Neural cell (in vitro differentiated cells): ENCODE measurements at regions not wholly inside any gene's neighbourhood (a gene's known extent, or its start where the extent isn't known, plus 50 kb on each side); places are given as distances from the start of the nearest gene placed in this dataset.

ENCODE experiments used
- H2AFZ ChIP-seq: fragments of 200-600, 300-800 bp; sonication (generic), shearing (Covaris generic); 2 replicates; pipeline ENCODE4 v1.6.0; 2014; ENCODE audit warnings: low read depth, mild to moderate bottlenecking, antibody characterized with exemption, low read length, moderate library complexity
- H3F3A ChIP-seq: fragments of 200-600 bp; shearing (Covaris generic); 2 replicates; pipeline ENCODE4 v1.6.1; 2016; ENCODE audit warnings: mild to moderate bottlenecking, moderate library complexity, mixed read lengths, antibody characterized with exemption, low read length; ENCODE audit not compliant: insufficient read depth, poor library complexity, severe bottlenecking
- H3K27ac ChIP-seq: fragments of 200-600, 300-800 bp; sonication (generic), shearing (Covaris generic); 2 replicates; pipeline ENCODE4 v1.5.1; 2014; ENCODE audit warnings: mild to moderate bottlenecking, low read length, moderate library complexity
- H3K27me3 ChIP-seq: fragments of 300-800, 200-600 bp; sonication (generic), shearing (Covaris generic); 2 replicates; pipeline ENCODE4 v1.6.0; 2014; ENCODE audit warnings: mild to moderate bottlenecking, low read depth, low read length, moderate library complexity; ENCODE audit not compliant: insufficient read depth
- H3K36me3 ChIP-seq: fragments of 300-800, 200-600 bp; sonication (generic), shearing (Covaris generic); 2 replicates; pipeline ENCODE4 v1.5.1; 2014; ENCODE audit warnings: mild to moderate bottlenecking, antibody characterized with exemption, low read length, moderate library complexity; ENCODE audit not compliant: insufficient read depth
- H3K4me2 ChIP-seq: fragments of 300-800, 200-600 bp; sonication (generic), shearing (Covaris generic); 2 replicates; pipeline ENCODE4 v1.6.0; 2014; ENCODE audit warnings: mild to moderate bottlenecking, low read length
- H3K4me3 ChIP-seq: fragments of 300-800, 200-600 bp; sonication (generic), shearing (Covaris generic); 2 replicates; pipeline ENCODE4 v1.5.1; 2014; ENCODE audit warnings: mild to moderate bottlenecking, low read length, moderate library complexity
- H3K79me2 ChIP-seq: fragments of 200-600 bp; shearing (Covaris generic); replicated peaks from 2 replicates; pipeline ENCODE4 v1.6.0; 2014; ENCODE audit warnings: mild to moderate bottlenecking, low read length, moderate library complexity; ENCODE audit not compliant: insufficient read depth
- H3K9ac ChIP-seq: fragments of 300-800, 200-600 bp; sonication (generic), shearing (Covaris generic); 2 replicates; pipeline ENCODE4 v1.6.1; 2016; ENCODE audit warnings: mild to moderate bottlenecking, low read length, mixed read lengths
- H3K9me2 ChIP-seq: fragments of 200-600 bp; shearing (Covaris generic); 2 replicates; pipeline ENCODE4 v1.6.1; 2016; ENCODE audit warnings: mild to moderate bottlenecking, low read length, mixed read lengths; ENCODE audit not compliant: insufficient read depth
- H3K9me3 ChIP-seq: fragments of 200-600, 300-800 bp; sonication (generic), shearing (Covaris generic); 2 replicates; pipeline ENCODE4 v1.6.1; 2016; ENCODE audit warnings: mild to moderate bottlenecking, mixed run types, low read length, moderate library complexity, mixed read lengths
- H4K20me1 ChIP-seq: fragments of 200-600 bp; shearing (Covaris generic); 2 replicates; pipeline ENCODE4 v1.6.1; 2016; ENCODE audit warnings: mild to moderate bottlenecking, mixed run types; ENCODE audit not compliant: insufficient read depth
- EP300 ChIP-seq: fragments of 450-650 bp; conservative IDR thresholded peaks from 2 replicates; pipeline ENCODE4 v1.6.1; 2014; ENCODE audit warnings: antibody characterized with exemption, mild to moderate bottlenecking, moderate library complexity; ENCODE audit not compliant: poor library complexity, severe bottlenecking
- EZH2 ChIP-seq: fragments of 200-600, 300-800 bp; shearing (Covaris generic), sonication (generic); IDR thresholded peaks from 2 replicates; pipeline ENCODE4 v1.6.1; 2014; ENCODE audit warnings: antibody characterized with exemption, low read length, borderline replicate concordance, mild to moderate bottlenecking; ENCODE audit not compliant: insufficient read depth, poor library complexity, severe bottlenecking
- MXI1 ChIP-seq: fragments of 450-650 bp; conservative IDR thresholded peaks from 2 replicates; pipeline ENCODE4 v1.6.1; 2014; ENCODE audit warnings: antibody characterized with exemption, mild to moderate bottlenecking; ENCODE audit not compliant: poor library complexity, severe bottlenecking
- POLR2AphosphoS5 ChIP-seq: IDR thresholded peaks from 2 replicates; pipeline ENCODE4 v1.6.1; 2012
- RAD21 ChIP-seq: fragments of 450-650 bp; conservative IDR thresholded peaks from 2 replicates; pipeline ENCODE4 v1.6.1; 2014; ENCODE audit warnings: antibody characterized with exemption, mild to moderate bottlenecking, moderate library complexity
- SMC3 ChIP-seq: fragments of 450-650 bp; conservative IDR thresholded peaks from 2 replicates; pipeline ENCODE4 v1.6.1; 2014; ENCODE audit warnings: antibody characterized with exemption, mild to moderate bottlenecking, moderate library complexity; ENCODE audit not compliant: poor library complexity
- TAF1 ChIP-seq: IDR thresholded peaks from 2 replicates; pipeline ENCODE4 v1.6.1; 2012; ENCODE audit warnings: low read depth
- TF ChIP-seq, protein P1 (sequence below): fragments of 450-650 bp; IDR thresholded peaks from 2 replicates; pipeline ENCODE4 v1.5.1; 2014; ENCODE audit warnings: antibody characterized with exemption, mild to moderate bottlenecking, moderate library complexity; ENCODE audit not compliant: poor library complexity, severe bottlenecking
- TF ChIP-seq, protein P2 (sequence below): IDR thresholded peaks from 2 replicates; pipeline ENCODE4 v1.6.1; 2012; ENCODE audit warnings: borderline replicate concordance

DNA sequence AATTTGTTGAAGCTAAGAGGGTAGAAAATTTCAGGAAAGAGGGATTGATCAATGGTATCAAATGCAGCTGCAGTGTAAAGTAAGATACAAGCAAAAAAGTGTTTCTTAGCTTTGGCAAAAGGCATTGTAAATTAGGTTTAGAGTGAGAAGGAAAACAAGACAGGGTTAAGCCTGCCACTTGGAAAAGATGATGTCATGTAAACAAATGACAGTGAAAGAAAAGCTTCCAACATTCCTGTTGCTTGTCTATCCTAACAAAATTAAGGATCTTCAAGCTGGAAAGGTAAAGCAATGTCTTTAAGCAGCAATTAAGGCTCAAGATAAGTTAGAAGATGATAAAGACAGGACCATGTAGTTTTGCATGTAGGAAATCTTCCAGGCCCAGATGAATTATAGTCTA lies 139.1 kb upstream of the PPP2R2B start:
- Histone ChIP-seq H3K27ac (no peak overlapping the region), H3K9ac (no peak overlapping the region), H3K9me2 (no peaks in the 10 kb centered on the region), H3K4me3 (no peak overlapping the region), H3K79me2 (no peaks in the 10 kb centered on the region), H3F3A (no peaks in the 10 kb centered on the region), H3K4me2 (no peak overlapping the region), H4K20me1 (no peaks in the 10 kb centered on the region), H3K9me3 (no peaks in the 10 kb centered on the region), H2AFZ (no peak overlapping the region), H3K27me3 (no peaks in the 10 kb centered on the region), H3K36me3 (no peaks in the 10 kb centered on the region)
- TF ChIP-seq POLR2AphosphoS5 = no peak
- TF ChIP-seq EZH2 = no peak
- no peak for TF ChIP-seq RAD21
- TF ChIP-seq, protein P1, sequence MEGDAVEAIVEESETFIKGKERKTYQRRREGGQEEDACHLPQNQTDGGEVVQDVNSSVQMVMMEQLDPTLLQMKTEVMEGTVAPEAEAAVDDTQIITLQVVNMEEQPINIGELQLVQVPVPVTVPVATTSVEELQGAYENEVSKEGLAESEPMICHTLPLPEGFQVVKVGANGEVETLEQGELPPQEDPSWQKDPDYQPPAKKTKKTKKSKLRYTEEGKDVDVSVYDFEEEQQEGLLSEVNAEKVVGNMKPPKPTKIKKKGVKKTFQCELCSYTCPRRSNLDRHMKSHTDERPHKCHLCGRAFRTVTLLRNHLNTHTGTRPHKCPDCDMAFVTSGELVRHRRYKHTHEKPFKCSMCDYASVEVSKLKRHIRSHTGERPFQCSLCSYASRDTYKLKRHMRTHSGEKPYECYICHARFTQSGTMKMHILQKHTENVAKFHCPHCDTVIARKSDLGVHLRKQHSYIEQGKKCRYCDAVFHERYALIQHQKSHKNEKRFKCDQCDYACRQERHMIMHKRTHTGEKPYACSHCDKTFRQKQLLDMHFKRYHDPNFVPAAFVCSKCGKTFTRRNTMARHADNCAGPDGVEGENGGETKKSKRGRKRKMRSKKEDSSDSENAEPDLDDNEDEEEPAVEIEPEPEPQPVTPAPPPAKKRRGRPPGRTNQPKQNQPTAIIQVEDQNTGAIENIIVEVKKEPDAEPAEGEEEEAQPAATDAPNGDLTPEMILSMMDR = no peak
- TF ChIP-seq TAF1 = no peak
- no peak for TF ChIP-seq SMC3
- TF ChIP-seq MXI1 = no peak
- TF ChIP-seq, protein P2, sequence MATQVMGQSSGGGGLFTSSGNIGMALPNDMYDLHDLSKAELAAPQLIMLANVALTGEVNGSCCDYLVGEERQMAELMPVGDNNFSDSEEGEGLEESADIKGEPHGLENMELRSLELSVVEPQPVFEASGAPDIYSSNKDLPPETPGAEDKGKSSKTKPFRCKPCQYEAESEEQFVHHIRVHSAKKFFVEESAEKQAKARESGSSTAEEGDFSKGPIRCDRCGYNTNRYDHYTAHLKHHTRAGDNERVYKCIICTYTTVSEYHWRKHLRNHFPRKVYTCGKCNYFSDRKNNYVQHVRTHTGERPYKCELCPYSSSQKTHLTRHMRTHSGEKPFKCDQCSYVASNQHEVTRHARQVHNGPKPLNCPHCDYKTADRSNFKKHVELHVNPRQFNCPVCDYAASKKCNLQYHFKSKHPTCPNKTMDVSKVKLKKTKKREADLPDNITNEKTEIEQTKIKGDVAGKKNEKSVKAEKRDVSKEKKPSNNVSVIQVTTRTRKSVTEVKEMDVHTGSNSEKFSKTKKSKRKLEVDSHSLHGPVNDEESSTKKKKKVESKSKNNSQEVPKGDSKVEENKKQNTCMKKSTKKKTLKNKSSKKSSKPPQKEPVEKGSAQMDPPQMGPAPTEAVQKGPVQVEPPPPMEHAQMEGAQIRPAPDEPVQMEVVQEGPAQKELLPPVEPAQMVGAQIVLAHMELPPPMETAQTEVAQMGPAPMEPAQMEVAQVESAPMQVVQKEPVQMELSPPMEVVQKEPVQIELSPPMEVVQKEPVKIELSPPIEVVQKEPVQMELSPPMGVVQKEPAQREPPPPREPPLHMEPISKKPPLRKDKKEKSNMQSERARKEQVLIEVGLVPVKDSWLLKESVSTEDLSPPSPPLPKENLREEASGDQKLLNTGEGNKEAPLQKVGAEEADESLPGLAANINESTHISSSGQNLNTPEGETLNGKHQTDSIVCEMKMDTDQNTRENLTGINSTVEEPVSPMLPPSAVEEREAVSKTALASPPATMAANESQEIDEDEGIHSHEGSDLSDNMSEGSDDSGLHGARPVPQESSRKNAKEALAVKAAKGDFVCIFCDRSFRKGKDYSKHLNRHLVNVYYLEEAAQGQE = no peak
- no peak for TF ChIP-seq EP300

DNA sequence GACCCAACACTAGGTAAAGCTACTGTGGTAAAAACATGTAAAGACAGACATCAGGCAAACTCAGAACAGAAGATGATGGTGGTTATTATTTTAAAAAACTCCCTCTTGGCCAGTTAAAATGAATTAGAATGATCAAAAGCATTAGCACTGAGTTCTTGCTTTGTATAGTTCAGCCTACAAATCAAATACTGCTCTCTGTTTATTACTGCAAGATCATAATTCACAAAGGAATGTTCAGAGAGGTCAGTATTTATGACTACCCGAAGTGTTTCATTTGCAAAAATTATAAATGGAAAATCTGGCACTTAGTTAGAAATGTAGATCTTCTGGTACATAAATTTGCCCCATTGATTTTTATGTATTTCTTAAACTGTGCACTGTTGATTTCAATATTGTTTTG lies 140.3 kb upstream of the PPP2R2B start:
- H3K27ac ChIP-seq = no peak overlapping the region
- no peak for TF ChIP-seq TAF1
- no peak for TF ChIP-seq POLR2AphosphoS5
- TF ChIP-seq MXI1 = no peak
- TF ChIP-seq SMC3 = no peak
- TF ChIP-seq EZH2 = no peak
- TF ChIP-seq EP300 = no peak
- TF ChIP-seq, protein P2 = no peak
- TF ChIP-seq, protein P1 = no peak
- TF ChIP-seq RAD21 = no peak

More for the DNA sequence above, 140.3 kb upstream of the PPP2R2B start:
- Histone ChIP-seq H2AFZ (no peak overlapping the region), H3K9ac (no peak overlapping the region), H3K79me2 (no peaks in the 10 kb centered on the region), H4K20me1 (no peaks in the 10 kb centered on the region), H3F3A (no peaks in the 10 kb centered on the region), H3K9me2 (no peaks in the 10 kb centered on the region), H3K4me3 (no peak overlapping the region), H3K9me3 (no peaks in the 10 kb centered on the region), H3K27me3 (no peaks in the 10 kb centered on the region), H3K4me2 (no peak overlapping the region), H3K36me3 (no peaks in the 10 kb centered on the region)
